ENCODE measurements at regions not wholly inside any gene's neighbourhood (a gene's known extent, or its start where the extent isn't known, plus 50 kb on each side); places are given as distances from the start of the nearest gene placed in this dataset.

GRCh38 chr17:71989117-71989516, 131.7 kb upstream of the SOX9 start:
- ATAC-seq = no peak
- Histone ChIP-seq H3K9me3 (no peaks in the 10 kb centered on the region), H3K4me3 (no peak overlapping the region), H3K4me2 (no peak overlapping the region), H3K27ac (no peak overlapping the region), H3K4me1 (peaks cover 12% of the 10 kb centered on the region; the same call in 2 of the 3 replicates)
- TF ChIP-seq RAD21 (conservative IDR thresholded peaks at IDR 0.05 in 1 of 2, IDR thresholded peaks at IDR 0.05 in 1 of 2) = no peak
- TF ChIP-seq BHLHE40 (IDR thresholded peaks at IDR 0.05; ENCODE audit: low read depth, low read length) = no peak
- no peak for TF ChIP-seq HES2 (IDR thresholded peaks at IDR 0.05)
- TF ChIP-seq PHF8 (IDR thresholded peaks at IDR 0.05; ENCODE audit: borderline replicate concordance, low read depth) = no peak
- no peak for TF ChIP-seq HDAC2 (IDR thresholded peaks at IDR 0.05)
- no peak for DNase-seq (ENCODE audit: low read depth in 1 of 2, low spot score in 1 of 2)
- ChIA-PET CTCF (interaction anchor here (1.5 kb wide), 1 partner anchor 8 kb away, joined by 4 read pairs; no protein-coding TSS in a partner anchor), POLR2A (no interaction called here)
- 37% methylated on average over 2 of the region's 2 CpGs for WGBS (ENCODE audit: missing lambda C conversion rate)
- no peak for FAIRE-seq

GRCh38 chr17:71993363-71993762, 127.5 kb upstream of the SOX9 start:
- Histone ChIP-seq H3K4me3 (no peak overlapping the region), H3K4me1 (no peaks in the 10 kb centered on the region), H3K27ac (no peak overlapping the region), H3K4me2 (no peak overlapping the region), H3K9me3 (no peaks in the 10 kb centered on the region)
- CTCF ChIA-PET = no interaction called here
- FAIRE-seq (no peak), DNase-seq (ENCODE audit: low read depth in 1 of 2, low spot score in 1 of 2) (no peak), ATAC-seq (no peak)
- no peak for TF ChIP-seq BHLHE40 (IDR thresholded peaks at IDR 0.05; ENCODE audit: low read depth, low read length)
- TF ChIP-seq TP53 (CRISPR knock-in tag; IDR thresholded peaks at IDR 0.05) = no peak
- POLR2A ChIA-PET = no interaction called here
- WGBS (ENCODE audit: missing lambda C conversion rate) = 50% methylated on average over 8 of the region's 8 CpGs

- POLR2A ChIA-PET = no interaction called here
- no peak for FAIRE-seq
- ATAC-seq = no peak
- H3K4me1 ChIP-seq = no peaks in the 10 kb centered on the region
- 17% methylated on average over 2 of the region's 2 CpGs for WGBS (ENCODE audit: missing lambda C conversion rate)
- H3K4me2 ChIP-seq = no peak overlapping the region
- no peak overlapping the region for H3K27ac ChIP-seq
- no peaks in the 10 kb centered on the region for H3K9me3 ChIP-seq
- no peak overlapping the region for H3K4me3 ChIP-seq
- CTCF ChIA-PET = no interaction called here
- TF ChIP-seq HEYL (CRISPR knock-in tag; IDR thresholded peaks at IDR 0.05) = no peak
- no peak for TF ChIP-seq PBX3 (IDR thresholded peaks at IDR 0.05)
- TF ChIP-seq RNF2 (IDR thresholded peaks at IDR 0.05; ENCODE audit: borderline replicate concordance, low read depth) = no peak
- no peak for TF ChIP-seq SMC3 (IDR thresholded peaks at IDR 0.05)
- no peak for DNase-seq (ENCODE audit: low read depth in 1 of 2, low spot score in 1 of 2)
These were observed 125.2 kb upstream of the SOX9 start for GRCh38 chr17:71995590-71995989.

- peak; percentile 57 to 79; a peak in 5 of 6 replicates for ATAC-seq
- CTCF ChIA-PET = interaction anchor here (0.6 to 1.6 kb wide), 4 partner anchors 43 to 536 kb away, joined by 3 to 6 read pairs (median 4); no protein-coding TSS in a partner anchor
- POLR2A ChIA-PET = no interaction called here
- TF ChIP-seq CEBPB (IDR thresholded peaks at IDR 0.05) = peak in 1 of 2 experiments; percentile 49; a peak in 1 of 4 replicates
- TF ChIP-seq JUN (IDR thresholded peaks at IDR 0.05) = 0 out of 5 replicates have a peak, but pooled peaks of 1 of the 2 experiments have one; percentile 43
- TF ChIP-seq FOSL2 (IDR thresholded peaks at IDR 0.05) = peak; percentile 23; the same call in 1 of the 2 replicates
- TF ChIP-seq FOSL2 (CRISPR knock-in tag; IDR thresholded peaks at IDR 0.05) = no peak
- peak; percentile 55; the same call in 1 of the 2 replicates for TF ChIP-seq JUNB (IDR thresholded peaks at IDR 0.05)
- no peak for TF ChIP-seq RNF2 (IDR thresholded peaks at IDR 0.05; ENCODE audit: borderline replicate concordance, low read depth)
- peak in 1 of 2 experiments; percentile 59; a peak in 2 of 5 replicates for TF ChIP-seq EP300 (IDR thresholded peaks at IDR 0.05)
- TF ChIP-seq ESRRA (IDR thresholded peaks at IDR 0.05; ENCODE audit: borderline replicate concordance, low read length) = no peak
- WGBS (ENCODE audit: missing lambda C conversion rate) = 18% methylated on average over 2 of the region's 2 CpGs
- peak in 1 of 2 experiments; percentile 29 for DNase-seq (ENCODE audit: low read depth in 1 of 2, low spot score in 1 of 2)
- peaks cover 27% of the 10 kb centered on the region for H3K4me1 ChIP-seq
- no peak overlapping the region for H3K4me3 ChIP-seq
- FAIRE-seq = no peak
- H3K4me2 ChIP-seq = peak overlapping the region; percentile 25
- peak overlapping the region in 1 of 2 experiments; percentile 35; a peak in 3 of 6 replicates for H3K27ac ChIP-seq
- no peaks in the 10 kb centered on the region for H3K9me3 ChIP-seq
These were observed 116.8 kb upstream of the SOX9 start for GRCh38 chr17:72004011-72004427.
